ENCODE measurements at regions not wholly inside any gene's neighbourhood (a gene's known extent, or its start where the extent isn't known, plus 50 kb on each side); places are given as distances from the start of the nearest gene placed in this dataset.

- Mint-ChIP-seq H3K4me1 (ENCODE audit: low read depth, unreplicated experiment) (no peaks in the 10 kb centered on the region), H3K27me3 (ENCODE audit: low read depth, unreplicated experiment) (no peaks in the 10 kb centered on the region), H3K9me3 (ENCODE audit: unreplicated experiment) (no peaks in the 10 kb centered on the region), H3K27ac (ENCODE audit: unreplicated experiment) (no peak overlapping the region), H3K4me3 (ENCODE audit: unreplicated experiment) (no peak overlapping the region), H3K36me3 (ENCODE audit: low read depth, unreplicated experiment) (no peaks in the 10 kb centered on the region)
- TF ChIP-seq CTCF (IDR thresholded peaks at IDR 0.05; ENCODE audit: insufficient read depth, low read depth, low read length) (no peak), EZH2 (IDR thresholded peaks at IDR 0.05; ENCODE audit: insufficient read depth, low read length) (no peak)
- Histone ChIP-seq H3K79me2 (ENCODE audit: insufficient read depth, low read length) (no peaks in the 10 kb centered on the region), H4K20me1 (ENCODE audit: insufficient read depth, low read length) (no peaks in the 10 kb centered on the region), H3K4me2 (ENCODE audit: low read length) (no peak overlapping the region), H3K9ac (ENCODE audit: low read length) (no peak overlapping the region), H2AFZ (ENCODE audit: low read depth, low read length) (no peak overlapping the region), H3K27me3 (ENCODE audit: insufficient read depth, low read length) (no peaks in the 10 kb centered on the region), H3K36me3 (ENCODE audit: insufficient read depth, low read length) (no peaks in the 10 kb centered on the region), H3K4me1 (ENCODE audit: insufficient read depth, low read length) (no peaks in the 10 kb centered on the region), H3K27ac (ENCODE audit: low read depth, low read length) (no peak overlapping the region), H3K4me3 (ENCODE audit: insufficient read depth, low read depth, low read length) (no peak overlapping the region), H3K9me3 (ENCODE audit: insufficient read depth, low read depth, low read length) (no peaks in the 10 kb centered on the region)
- no peak for DNase-seq (ENCODE audit: low read depth)
- FAIRE-seq = no peak
Observed at GRCh38 chr2:41169744-41170143, 717.9 kb upstream of the SLC8A1 start.

GRCh38 chr2:41170589-41170988 lies 718.7 kb upstream of the SLC8A1 start:
- DNase-seq (ENCODE audit: low read depth) (no peak), FAIRE-seq (no peak)
- H3K4me1 Mint-ChIP-seq (ENCODE audit: low read depth, unreplicated experiment) = no peaks in the 10 kb centered on the region
- H3K27me3 Mint-ChIP-seq (ENCODE audit: low read depth, unreplicated experiment) = no peaks in the 10 kb centered on the region
- H3K4me1 ChIP-seq (ENCODE audit: insufficient read depth, low read length) = no peaks in the 10 kb centered on the region
- H3K36me3 Mint-ChIP-seq (ENCODE audit: low read depth, unreplicated experiment) = no peaks in the 10 kb centered on the region
- no peaks in the 10 kb centered on the region for H3K9me3 Mint-ChIP-seq (ENCODE audit: unreplicated experiment)
- no peak overlapping the region for H3K27ac Mint-ChIP-seq (ENCODE audit: unreplicated experiment)
- no peaks in the 10 kb centered on the region for H3K79me2 ChIP-seq (ENCODE audit: insufficient read depth, low read length)
- H2AFZ ChIP-seq (ENCODE audit: low read depth, low read length) = no peak overlapping the region
- H3K9ac ChIP-seq (ENCODE audit: low read length) = no peak overlapping the region
- H3K27ac ChIP-seq (ENCODE audit: low read depth, low read length) = no peak overlapping the region
- H3K9me3 ChIP-seq (ENCODE audit: insufficient read depth, low read depth, low read length) = no peaks in the 10 kb centered on the region
- H3K4me3 Mint-ChIP-seq (ENCODE audit: unreplicated experiment) = no peak overlapping the region
- H4K20me1 ChIP-seq (ENCODE audit: insufficient read depth, low read length) = no peaks in the 10 kb centered on the region
- no peaks in the 10 kb centered on the region for H3K27me3 ChIP-seq (ENCODE audit: insufficient read depth, low read length)
- no peak for TF ChIP-seq EZH2 (IDR thresholded peaks at IDR 0.05; ENCODE audit: insufficient read depth, low read length)
- TF ChIP-seq CTCF (IDR thresholded peaks at IDR 0.05; ENCODE audit: insufficient read depth, low read depth, low read length) = no peak
- no peaks in the 10 kb centered on the region for H3K36me3 ChIP-seq (ENCODE audit: insufficient read depth, low read length)
- H3K4me3 ChIP-seq (ENCODE audit: insufficient read depth, low read depth, low read length) = no peak overlapping the region
- H3K4me2 ChIP-seq (ENCODE audit: low read length) = no peak overlapping the region

GRCh38 chr2:41180387-41180786 lies 728.5 kb upstream of the SLC8A1 start:
- Histone ChIP-seq H3K79me2 (ENCODE audit: insufficient read depth, low read length) (no peaks in the 10 kb centered on the region), H3K4me3 (ENCODE audit: insufficient read depth, low read depth, low read length) (no peak overlapping the region), H3K4me1 (ENCODE audit: insufficient read depth, low read length) (no peaks in the 10 kb centered on the region), H3K36me3 (ENCODE audit: insufficient read depth, low read length) (no peaks in the 10 kb centered on the region), H2AFZ (ENCODE audit: low read depth, low read length) (no peak overlapping the region), H3K27me3 (ENCODE audit: insufficient read depth, low read length) (no peaks in the 10 kb centered on the region), H3K27ac (ENCODE audit: low read depth, low read length) (no peak overlapping the region), H3K4me2 (ENCODE audit: low read length) (no peak overlapping the region), H3K9me3 (ENCODE audit: insufficient read depth, low read depth, low read length) (no peaks in the 10 kb centered on the region), H3K9ac (ENCODE audit: low read length) (no peak overlapping the region), H4K20me1 (ENCODE audit: insufficient read depth, low read length) (no peaks in the 10 kb centered on the region)
- FAIRE-seq = no peak
- no peak for DNase-seq (ENCODE audit: low read depth)
- Mint-ChIP-seq H3K9me3 (ENCODE audit: unreplicated experiment) (no peaks in the 10 kb centered on the region), H3K27ac (ENCODE audit: unreplicated experiment) (no peak overlapping the region), H3K4me3 (ENCODE audit: unreplicated experiment) (no peak overlapping the region), H3K4me1 (ENCODE audit: low read depth, unreplicated experiment) (no peaks in the 10 kb centered on the region), H3K27me3 (ENCODE audit: low read depth, unreplicated experiment) (peaks cover 4% of the 10 kb centered on the region), H3K36me3 (ENCODE audit: low read depth, unreplicated experiment) (no peaks in the 10 kb centered on the region)
- no peak for TF ChIP-seq EZH2 (IDR thresholded peaks at IDR 0.05; ENCODE audit: insufficient read depth, low read length)
- no peak for TF ChIP-seq CTCF (IDR thresholded peaks at IDR 0.05; ENCODE audit: insufficient read depth, low read depth, low read length)

Measured in astrocyte (in vitro differentiated cells and primary cell).